ENCODE measurements at regions not wholly inside any gene's neighbourhood (a gene's known extent, or its start where the extent isn't known, plus 50 kb on each side); places are given as distances from the start of the nearest gene placed in this dataset.
"Not testable (repeated sequence)": the region's sequence is repeated elsewhere in the genome, so short reads cannot be mapped to it uniquely, and the experiment has no call there.

- H3K27ac ChIP-seq (ENCODE audit: insufficient read depth, low read length, poor library complexity, severe bottlenecking); H3K9me3 Mint-ChIP-seq; ATAC-seq (ENCODE audit: low read depth in 2 of 2); DNase-seq; H3K36me3 Mint-ChIP-seq; H3K9me3 ChIP-seq (ENCODE audit: control insufficient read depth in 2 of 2, low read length in 2 of 2); H3K27me3 ChIP-seq (ENCODE audit: control insufficient read depth, insufficient read depth, low read length); H3K4me3 ChIP-seq (ENCODE audit: low read depth, low read length); H3K36me3 ChIP-seq (ENCODE audit: control insufficient read depth, insufficient read depth, low read length); H3K27ac Mint-ChIP-seq; H3K4me1 ChIP-seq (ENCODE audit: control insufficient read depth, insufficient read depth, low read length, poor library complexity, severe bottlenecking); H3K4me1 Mint-ChIP-seq; H3K4me3 Mint-ChIP-seq: not testable (repeated sequence)
- H3K27me3 Mint-ChIP-seq = peaks cover 35% of the 10 kb centered on the region
Measured at GRCh38 chr10:26632171-26632570, 65.3 kb upstream of the PDSS1 start.

- not testable (repeated sequence) for H3K27ac ChIP-seq (ENCODE audit: insufficient read depth, low read length, poor library complexity, severe bottlenecking); H3K9me3 ChIP-seq (ENCODE audit: control insufficient read depth in 2 of 2, low read length in 2 of 2); ATAC-seq (ENCODE audit: low read depth in 2 of 2); H3K36me3 Mint-ChIP-seq; H3K36me3 ChIP-seq (ENCODE audit: control insufficient read depth, insufficient read depth, low read length); H3K27ac Mint-ChIP-seq; H3K4me3 ChIP-seq (ENCODE audit: low read depth, low read length); H3K4me1 ChIP-seq (ENCODE audit: control insufficient read depth, insufficient read depth, low read length, poor library complexity, severe bottlenecking); H3K9me3 Mint-ChIP-seq; H3K4me3 Mint-ChIP-seq; H3K4me1 Mint-ChIP-seq; DNase-seq; H3K27me3 ChIP-seq (ENCODE audit: control insufficient read depth, insufficient read depth, low read length)
- H3K27me3 Mint-ChIP-seq = peaks cover 19% of the 10 kb centered on the region
Measured at GRCh38 chr10:26634111-26634510, 63.4 kb upstream of the PDSS1 start.

- Mint-ChIP-seq H3K36me3 (no peaks in the 10 kb centered on the region), H3K4me1 (no peaks in the 10 kb centered on the region)
Measured at GRCh38 chr10:26637521-26638275, 59.8 kb upstream of the PDSS1 start.

GRCh38 chr10:26640391-26640790, 57.1 kb upstream of the PDSS1 start:
- H3K27ac Mint-ChIP-seq = no peak overlapping the region
- H3K4me3 ChIP-seq (ENCODE audit: low read depth, low read length) = no peak overlapping the region
- peaks cover 0 to 3% (median 0%) of the 10 kb centered on the region in 7 donors for H3K9me3 Mint-ChIP-seq
- DNase-seq = no peak
- no peaks in the 10 kb centered on the region for H3K4me1 Mint-ChIP-seq
- peaks cover 21% of the 10 kb centered on the region for H3K27me3 Mint-ChIP-seq
- no peaks in the 10 kb centered on the region for H3K9me3 ChIP-seq (ENCODE audit: control insufficient read depth in 2 of 2, low read length in 2 of 2)
- no peak for ATAC-seq (ENCODE audit: low read depth in 2 of 2)
- H3K36me3 ChIP-seq (ENCODE audit: control insufficient read depth, insufficient read depth, low read length) = no peaks in the 10 kb centered on the region
- no peak overlapping the region for H3K4me3 Mint-ChIP-seq
- H3K27ac ChIP-seq (ENCODE audit: insufficient read depth, low read length, poor library complexity, severe bottlenecking) = no peak overlapping the region
- H3K36me3 Mint-ChIP-seq = no peaks in the 10 kb centered on the region
- H3K4me1 ChIP-seq (ENCODE audit: control insufficient read depth, insufficient read depth, low read length, poor library complexity, severe bottlenecking) = no peaks in the 10 kb centered on the region
- no peaks in the 10 kb centered on the region for H3K27me3 ChIP-seq (ENCODE audit: control insufficient read depth, insufficient read depth, low read length)

More at GRCh38 chr10:26637521-26638275, 59.8 kb upstream of the PDSS1 start:
- Histone ChIP-seq H3K4me1 (ENCODE audit: control insufficient read depth, insufficient read depth, low read length, poor library complexity, severe bottlenecking) (no peaks in the 10 kb centered on the region), H3K4me3 (ENCODE audit: low read depth, low read length) (no peak overlapping the region), H3K27me3 (ENCODE audit: control insufficient read depth, insufficient read depth, low read length) (no peaks in the 10 kb centered on the region), H3K9me3 (ENCODE audit: control insufficient read depth in 2 of 2, low read length in 2 of 2) (no peaks in the 10 kb centered on the region), H3K27ac (ENCODE audit: insufficient read depth, low read length, poor library complexity, severe bottlenecking) (no peak overlapping the region), H3K36me3 (ENCODE audit: control insufficient read depth, insufficient read depth, low read length) (no peaks in the 10 kb centered on the region)
- Mint-ChIP-seq H3K9me3 (peaks cover 0 to 12% (median 0%) of the 10 kb centered on the region in 7 donors), H3K27ac (no peak overlapping the region), H3K27me3 (peaks cover 15% of the 10 kb centered on the region), H3K4me3 (no peak overlapping the region)
- DNase-seq (no peak), ATAC-seq (ENCODE audit: low read depth in 2 of 2) (no peak)

- ATAC-seq (ENCODE audit: low read depth in 2 of 2) (no peak), DNase-seq (peak in 1 of 3 donors; percentile 35)
- Histone ChIP-seq H3K4me3 (ENCODE audit: low read depth, low read length) (no peak overlapping the region), H3K27me3 (ENCODE audit: control insufficient read depth, insufficient read depth, low read length) (no peaks in the 10 kb centered on the region), H3K27ac (ENCODE audit: insufficient read depth, low read length, poor library complexity, severe bottlenecking) (no peak overlapping the region), H3K9me3 (ENCODE audit: control insufficient read depth in 2 of 2, low read length in 2 of 2) (no peaks in the 10 kb centered on the region), H3K4me1 (ENCODE audit: control insufficient read depth, insufficient read depth, low read length, poor library complexity, severe bottlenecking) (no peaks in the 10 kb centered on the region), H3K36me3 (ENCODE audit: control insufficient read depth, insufficient read depth, low read length) (no peaks in the 10 kb centered on the region)
- H3K4me1 Mint-ChIP-seq = no peaks in the 10 kb centered on the region
- no peak overlapping the region for H3K4me3 Mint-ChIP-seq
- peaks cover 17% of the 10 kb centered on the region for H3K27me3 Mint-ChIP-seq
- H3K27ac Mint-ChIP-seq = no peak overlapping the region
- peaks cover 0 to 3% (median 0%) of the 10 kb centered on the region in 7 donors for H3K9me3 Mint-ChIP-seq
- H3K36me3 Mint-ChIP-seq = no peaks in the 10 kb centered on the region
Measured at GRCh38 chr10:26642896-26643653, 54.4 kb upstream of the PDSS1 start.

- Histone ChIP-seq H3K9me3 (ENCODE audit: control insufficient read depth in 2 of 2, low read length in 2 of 2) (no peaks in the 10 kb centered on the region), H3K4me1 (ENCODE audit: control insufficient read depth, insufficient read depth, low read length, poor library complexity, severe bottlenecking) (no peaks in the 10 kb centered on the region), H3K27ac (ENCODE audit: insufficient read depth, low read length, poor library complexity, severe bottlenecking) (no peak overlapping the region), H3K4me3 (ENCODE audit: low read depth, low read length) (no peak overlapping the region), H3K36me3 (ENCODE audit: control insufficient read depth, insufficient read depth, low read length) (no peaks in the 10 kb centered on the region), H3K27me3 (ENCODE audit: control insufficient read depth, insufficient read depth, low read length) (no peaks in the 10 kb centered on the region)
- DNase-seq (no peak), ATAC-seq (ENCODE audit: low read depth in 2 of 2) (no peak)
- Mint-ChIP-seq H3K4me3 (no peak overlapping the region), H3K36me3 (no peaks in the 10 kb centered on the region), H3K27me3 (peaks cover 26% of the 10 kb centered on the region), H3K27ac (no peak overlapping the region), H3K9me3 (no peaks in the 10 kb centered on the region), H3K4me1 (no peaks in the 10 kb centered on the region)
Measured at GRCh38 chr10:26647602-26648244, 49.8 kb upstream of the PDSS1 start.

All from CD4-positive, CD25-positive, alpha-beta regulatory T cell (primary cell).